HCT116 (cell line): ENCODE measurements at regions not wholly inside any gene's neighbourhood (a gene's known extent, or its start where the extent isn't known, plus 50 kb on each side); places are given as distances from the start of the nearest gene placed in this dataset.

ENCODE experiments used
- CTCF ChIP-seq, 3 experiments: fragments of 200-600 bp in 1 of 3; sonication (generic) in 1 of 3; IDR thresholded peaks in 2 of 3; conservative IDR thresholded peaks in 1 of 3; 2 replicates each; pipeline ENCODE4 v1.5.1; 2012 to 2017; ENCODE audit warnings: low read depth in 2 of 3, low read length in 2 of 3, antibody characterized with exemption in 1 of 3, borderline replicate concordance in 1 of 3, control low read depth in 1 of 3, mild to moderate bottlenecking in 1 of 3, mixed read lengths in 1 of 3, mixed run types in 1 of 3, moderate library complexity in 1 of 3; ENCODE audit not compliant: insufficient read depth in 1 of 3
- EZH2 ChIP-seq: fragments of 200-600 bp; sonication (generic); IDR thresholded peaks from 2 replicates; pipeline ENCODE4 v1.6.1; 2017; ENCODE audit warnings: antibody characterized with exemption, mixed run types
- EZH2phosphoT487 ChIP-seq: fragments of 200-600 bp; IDR thresholded peaks from 2 replicates; pipeline ENCODE4 v1.6.1; 2018; ENCODE audit warnings: antibody characterized with exemption, borderline replicate concordance
- FOSL1 ChIP-seq: IDR thresholded peaks from 2 replicates; pipeline ENCODE4 v1.6.1; 2012; ENCODE audit warnings: low read depth
- POLR2A ChIP-seq: IDR thresholded peaks from 2 replicates; pipeline ENCODE4 v1.7.0; 2011; ENCODE audit warnings: borderline replicate concordance; ENCODE audit not compliant: insufficient read depth, insufficient read length; ENCODE audit errors: extremely low read depth
- POLR2AphosphoS5 ChIP-seq: IDR thresholded peaks from 2 replicates; pipeline ENCODE4 v1.6.1; 2011; ENCODE audit warnings: mild to moderate bottlenecking, low read depth, low read length, moderate library complexity
- RAD21 ChIP-seq: IDR thresholded peaks from 2 replicates; pipeline ENCODE4 v1.6.1; 2012; ENCODE audit warnings: low read depth, mild to moderate bottlenecking
- YY1 ChIP-seq: IDR thresholded peaks from 2 replicates; pipeline ENCODE4 v1.6.1; 2011; ENCODE audit warnings: low read length, low read depth, moderate library complexity, mild to moderate bottlenecking; ENCODE audit not compliant: insufficient replicate concordance; ENCODE audit errors: extremely low read depth
- ZFX ChIP-seq: fragments of 450-650 bp; IDR thresholded peaks from 2 replicates; pipeline ENCODE4 v1.6.1; 2017

DNA sequence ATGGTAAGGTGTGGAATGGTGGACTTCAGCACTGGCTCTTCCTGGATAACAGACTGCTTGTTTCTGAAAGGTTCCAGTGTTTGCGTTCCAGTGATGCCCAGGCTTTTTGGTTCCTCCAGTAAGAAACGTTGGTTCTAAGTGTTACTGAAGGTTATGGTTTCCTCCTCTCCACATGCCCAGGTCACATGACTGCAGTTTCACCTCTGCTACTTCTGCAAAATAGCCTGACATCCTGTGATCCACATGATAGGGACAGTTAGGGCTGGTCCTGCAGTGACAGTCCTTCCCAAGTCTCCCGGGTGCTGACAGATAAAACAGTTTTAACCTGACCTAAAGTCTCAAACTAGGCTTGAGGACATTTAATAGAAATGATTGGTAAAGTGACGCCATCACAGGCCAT is 132.2 kb upstream of the CST7 start:
- TF ChIP-seq CTCF (IDR thresholded peaks at IDR 0.05 in 2 of 3, conservative IDR thresholded peaks at IDR 0.05 in 1 of 3; ENCODE audit: borderline replicate concordance in 1 of 3, insufficient read depth in 1 of 3, low read depth in 2 of 3, low read length in 2 of 3) (no peak), ZFX (no peak), POLR2A (no peak), POLR2AphosphoS5 (no peak), EZH2 (no peak), FOSL1 (no peak), RAD21 (no peak), EZH2phosphoT487 (no peak), YY1 (no peak)
